Astrocyte (in vitro differentiated cells and primary cell): ENCODE measurements at regions not wholly inside any gene's neighbourhood (a gene's known extent, or its start where the extent isn't known, plus 50 kb on each side); places are given as distances from the start of the nearest gene placed in this dataset.
A peak's percentile ranks its signal among the peaks of the same experiment; 100 is the strongest.

ENCODE experiments used
- DNase-seq: peaks from one replicate; pipeline ENCODE4 v3.0.0-alpha.2; 2010; ENCODE audit warnings: low read depth
- FAIRE-seq: peaks from 2 replicates; lab custom pipeline; 2011; peaks lifted over from hg19 to GRCh38; lab: Jason Lieb, UNC
- H2AFZ ChIP-seq: 2 replicates; pipeline ENCODE4 v1.6.0; 2012; ENCODE audit warnings: low read depth, low read length, inconsistent platforms
- H3K27ac ChIP-seq: 2 replicates; pipeline ENCODE4 v1.5.1; 2011; ENCODE audit warnings: low read depth, low read length, inconsistent platforms
- H3K27me3 ChIP-seq: 2 replicates; pipeline ENCODE4 v1.6.0; 2011; ENCODE audit warnings: low read length, inconsistent platforms; ENCODE audit not compliant: insufficient read depth
- H3K36me3 ChIP-seq: 2 replicates; pipeline ENCODE4 v1.5.1; 2011; ENCODE audit warnings: low read length, inconsistent platforms; ENCODE audit not compliant: insufficient read depth
- H3K4me1 ChIP-seq: 2 replicates; pipeline ENCODE4 v1.5.1; 2011; ENCODE audit warnings: low read length, inconsistent platforms; ENCODE audit not compliant: insufficient read depth
- H3K4me2 ChIP-seq: 2 replicates; pipeline ENCODE4 v1.6.0; 2012; ENCODE audit warnings: low read length, inconsistent platforms
- H3K4me3 ChIP-seq: 2 replicates; pipeline ENCODE4 v1.5.1; 2011; ENCODE audit warnings: low read depth, mild to moderate bottlenecking, low read length, inconsistent platforms; ENCODE audit not compliant: insufficient read depth
- H3K79me2 ChIP-seq: 2 replicates; pipeline ENCODE4 v1.6.0; 2012; ENCODE audit warnings: mild to moderate bottlenecking, low read length, inconsistent platforms; ENCODE audit not compliant: insufficient read depth
- H3K9ac ChIP-seq: 2 replicates; pipeline ENCODE4 v1.6.0; 2012; ENCODE audit warnings: mild to moderate bottlenecking, low read length, inconsistent platforms
- H3K9me3 ChIP-seq: 2 replicates; pipeline ENCODE4 v1.5.1; 2012; ENCODE audit warnings: low read depth, mild to moderate bottlenecking, low read length, inconsistent platforms; ENCODE audit not compliant: insufficient read depth
- H4K20me1 ChIP-seq: 2 replicates; pipeline ENCODE4 v1.6.0; 2012; ENCODE audit warnings: low read length, inconsistent platforms; ENCODE audit not compliant: insufficient read depth
- H3K27ac Mint-ChIP-seq: one replicate; pipeline ENCODE4 v1.8.0; 2021; ENCODE audit warnings: mild to moderate bottlenecking, mixed read lengths; ENCODE audit not compliant: unreplicated experiment
- H3K27me3 Mint-ChIP-seq: one replicate; pipeline ENCODE4 v1.8.0; 2021; ENCODE audit warnings: low read depth, mixed read lengths; ENCODE audit not compliant: unreplicated experiment
- H3K36me3 Mint-ChIP-seq: one replicate; pipeline ENCODE4 v1.8.0; 2021; ENCODE audit warnings: low read depth, mixed read lengths; ENCODE audit not compliant: unreplicated experiment
- H3K4me1 Mint-ChIP-seq: one replicate; pipeline ENCODE4 v1.8.0; 2021; ENCODE audit warnings: low read depth, mixed read lengths; ENCODE audit not compliant: unreplicated experiment
- H3K4me3 Mint-ChIP-seq: one replicate; pipeline ENCODE4 v1.8.0; 2021; ENCODE audit warnings: mild to moderate bottlenecking, moderate library complexity, mixed read lengths; ENCODE audit not compliant: unreplicated experiment
- H3K9me3 Mint-ChIP-seq: one replicate; pipeline ENCODE4 v1.8.0; 2021; ENCODE audit warnings: mild to moderate bottlenecking, mixed read lengths; ENCODE audit not compliant: unreplicated experiment
- CTCF ChIP-seq: IDR thresholded peaks from 2 replicates; pipeline ENCODE4 v1.5.1; 2011; ENCODE audit warnings: low read depth, mild to moderate bottlenecking, inconsistent platforms, low read length, moderate library complexity; ENCODE audit not compliant: insufficient read depth
- EZH2 ChIP-seq: IDR thresholded peaks from 2 replicates; pipeline ENCODE4 v1.6.1; 2012; ENCODE audit warnings: mild to moderate bottlenecking, low read length, inconsistent platforms; ENCODE audit not compliant: insufficient read depth

GRCh38 chr4:12679217-12679616 is 804.9 kb downstream of the RAB28 start:
- H3K27ac Mint-ChIP-seq: no peak overlapping the region
- peaks cover 8% of the 10 kb centered on the region for H3K9me3 Mint-ChIP-seq
- Histone ChIP-seq H3K4me1 (no peaks in the 10 kb centered on the region), H4K20me1 (no peaks in the 10 kb centered on the region), H3K79me2 (no peaks in the 10 kb centered on the region), H2AFZ (no peak overlapping the region), H3K4me3 (no peak overlapping the region), H3K4me2 (no peak overlapping the region), H3K9ac (no peak overlapping the region), H3K27me3 (no peaks in the 10 kb centered on the region), H3K9me3 (no peaks in the 10 kb centered on the region), H3K27ac (no peak overlapping the region), H3K36me3 (no peaks in the 10 kb centered on the region)
- no peaks in the 10 kb centered on the region for H3K4me1 Mint-ChIP-seq
- H3K36me3 Mint-ChIP-seq: no peaks in the 10 kb centered on the region
- FAIRE-seq (no peak), DNase-seq (no peak)
- H3K27me3 Mint-ChIP-seq: peaks cover 5% of the 10 kb centered on the region
- TF ChIP-seq CTCF (peak; percentile 37), EZH2 (no peak)
- no peak overlapping the region for H3K4me3 Mint-ChIP-seq

- Mint-ChIP-seq H3K4me3 (no peak overlapping the region), H3K4me1 (no peaks in the 10 kb centered on the region), H3K9me3 (peaks cover 8% of the 10 kb centered on the region), H3K36me3 (no peaks in the 10 kb centered on the region), H3K27ac (no peak overlapping the region), H3K27me3 (no peaks in the 10 kb centered on the region)
- no peak for DNase-seq
- no peaks in the 10 kb centered on the region for H3K9me3 ChIP-seq
- H4K20me1 ChIP-seq: no peaks in the 10 kb centered on the region
- no peak overlapping the region for H2AFZ ChIP-seq
- H3K36me3 ChIP-seq: no peaks in the 10 kb centered on the region
- no peaks in the 10 kb centered on the region for H3K79me2 ChIP-seq
- TF ChIP-seq CTCF (no peak), EZH2 (no peak)
- FAIRE-seq: no peak
- H3K27ac ChIP-seq: no peak overlapping the region
- H3K27me3 ChIP-seq: no peaks in the 10 kb centered on the region
- no peak overlapping the region for H3K4me3 ChIP-seq
- H3K9ac ChIP-seq: no peak overlapping the region
- H3K4me2 ChIP-seq: no peak overlapping the region
- no peaks in the 10 kb centered on the region for H3K4me1 ChIP-seq
Measured at GRCh38 chr4:12674184-12674583, 810.0 kb downstream of the RAB28 start.

GRCh38 chr4:12672303-12672702 is 811.8 kb downstream of the RAB28 start:
- Mint-ChIP-seq H3K4me1 (no peaks in the 10 kb centered on the region), H3K4me3 (no peak overlapping the region), H3K27ac (no peak overlapping the region), H3K9me3 (peaks cover 8% of the 10 kb centered on the region), H3K27me3 (no peaks in the 10 kb centered on the region), H3K36me3 (no peaks in the 10 kb centered on the region)
- no peak overlapping the region for H3K4me2 ChIP-seq
- no peaks in the 10 kb centered on the region for H3K36me3 ChIP-seq
- no peaks in the 10 kb centered on the region for H3K4me1 ChIP-seq
- H3K79me2 ChIP-seq: no peaks in the 10 kb centered on the region
- no peaks in the 10 kb centered on the region for H3K9me3 ChIP-seq
- TF ChIP-seq EZH2: no peak
- H3K27ac ChIP-seq: no peak overlapping the region
- no peak overlapping the region for H3K9ac ChIP-seq
- H2AFZ ChIP-seq: no peak overlapping the region
- H4K20me1 ChIP-seq: no peaks in the 10 kb centered on the region
- FAIRE-seq (no peak), DNase-seq (no peak)
- H3K27me3 ChIP-seq: no peaks in the 10 kb centered on the region
- H3K4me3 ChIP-seq: no peak overlapping the region
